ENCODE measurements at regions not wholly inside any gene's neighbourhood (a gene's known extent, or its start where the extent isn't known, plus 50 kb on each side); places are given as distances from the start of the nearest gene placed in this dataset.

DNA sequence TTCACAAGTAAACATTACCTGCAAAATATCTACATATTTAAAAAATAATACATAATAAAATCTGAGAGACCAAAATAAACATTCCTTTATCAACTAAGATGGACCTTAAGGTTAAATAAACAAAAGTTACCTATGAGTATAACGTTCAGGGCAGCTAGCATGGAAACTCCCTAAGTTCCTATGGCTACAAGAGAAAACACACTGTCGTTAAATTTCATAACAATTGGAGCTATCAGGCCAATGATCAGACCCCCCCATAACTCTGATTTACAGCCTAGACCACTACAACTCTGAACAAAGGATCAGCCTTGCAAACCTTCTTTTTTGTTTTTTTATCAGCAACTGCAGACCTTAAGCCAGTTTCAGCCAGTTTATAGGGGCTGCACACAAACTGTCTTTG lies 1418.4 kb downstream of the PCDH18 start:
- TF ChIP-seq POLR2A (IDR thresholded peaks at IDR 0.05) (no peak), POLR2AphosphoS5 (IDR thresholded peaks at IDR 0.05) (no peak)
- TF ChIP-seq, protein P1, sequence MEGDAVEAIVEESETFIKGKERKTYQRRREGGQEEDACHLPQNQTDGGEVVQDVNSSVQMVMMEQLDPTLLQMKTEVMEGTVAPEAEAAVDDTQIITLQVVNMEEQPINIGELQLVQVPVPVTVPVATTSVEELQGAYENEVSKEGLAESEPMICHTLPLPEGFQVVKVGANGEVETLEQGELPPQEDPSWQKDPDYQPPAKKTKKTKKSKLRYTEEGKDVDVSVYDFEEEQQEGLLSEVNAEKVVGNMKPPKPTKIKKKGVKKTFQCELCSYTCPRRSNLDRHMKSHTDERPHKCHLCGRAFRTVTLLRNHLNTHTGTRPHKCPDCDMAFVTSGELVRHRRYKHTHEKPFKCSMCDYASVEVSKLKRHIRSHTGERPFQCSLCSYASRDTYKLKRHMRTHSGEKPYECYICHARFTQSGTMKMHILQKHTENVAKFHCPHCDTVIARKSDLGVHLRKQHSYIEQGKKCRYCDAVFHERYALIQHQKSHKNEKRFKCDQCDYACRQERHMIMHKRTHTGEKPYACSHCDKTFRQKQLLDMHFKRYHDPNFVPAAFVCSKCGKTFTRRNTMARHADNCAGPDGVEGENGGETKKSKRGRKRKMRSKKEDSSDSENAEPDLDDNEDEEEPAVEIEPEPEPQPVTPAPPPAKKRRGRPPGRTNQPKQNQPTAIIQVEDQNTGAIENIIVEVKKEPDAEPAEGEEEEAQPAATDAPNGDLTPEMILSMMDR (IDR thresholded peaks at IDR 0.05), result no peak

Measured in stomach (tissue), 4 donors.